Panc1 (cell line): ENCODE measurements at regions not wholly inside any gene's neighbourhood (a gene's known extent, or its start where the extent isn't known, plus 50 kb on each side); places are given as distances from the start of the nearest gene placed in this dataset.

Source experiments
- ATAC-seq: fragments of 200-7000 bp; cut with Tn5 transposase; 2 replicates; pipeline ENCODE4 v1.9.1; 2020; ENCODE audit warnings: mild to moderate bottlenecking, moderate library complexity
- BruUV-seq: library from RNA; stranded (reverse); fragments of 400-500 nt; replicated peaks from 2 replicates; lab custom pipeline; 2021; lab: Mats Ljungman, UMichigan
- CTCF ChIA-PET: fragments of 300-600 bp; sonication (Branson Sonifier 250); formaldehyde crosslinking; loops from one replicate; lab custom pipeline; 2022; ENCODE audit warnings: antibody characterized with exemption; lab: Charles Lee
- POLR2A ChIA-PET: fragments of 300-600 bp; sonication (Branson Sonifier 250); formaldehyde crosslinking; loops from one replicate; lab custom pipeline; 2022; ENCODE audit warnings: antibody characterized with exemption; lab: Charles Lee
- DNase-seq: peaks from one replicate; pipeline ENCODE4 v3.0.0-alpha.2; 2010; ENCODE audit warnings: low read depth, low spot score
- H3K27ac ChIP-seq: 2 replicates; pipeline ENCODE4 v1.5.1; 2011; ENCODE audit warnings: mild to moderate bottlenecking, low read length, inconsistent platforms
- H3K27me3 ChIP-seq: fragments of 200-500 bp; sonication (Bioruptor generic); 2 replicates; pipeline ENCODE4 v1.6.0; 2014; ENCODE audit warnings: low read length, inconsistent platforms; ENCODE audit not compliant: control insufficient read depth, insufficient read depth
- H3K36me3 ChIP-seq: fragments of 200-500 bp; sonication (Bioruptor generic); 2 replicates; pipeline ENCODE4 v1.5.1; 2014; ENCODE audit warnings: inconsistent platforms, mild to moderate bottlenecking, low read length, moderate library complexity; ENCODE audit not compliant: control insufficient read depth, insufficient read depth
- H3K4me1 ChIP-seq: 2 replicates; pipeline ENCODE4 v1.5.1; 2011; ENCODE audit warnings: inconsistent platforms, mild to moderate bottlenecking, low read length, moderate library complexity; ENCODE audit not compliant: control insufficient read depth, insufficient read depth
- H3K4me3 ChIP-seq, 2 experiments: 2 replicates each; pipeline ENCODE4 v1.5.1; 2011 to 2012; ENCODE audit warnings: low read depth in 2 of 2, low read length in 2 of 2, mild to moderate bottlenecking in 2 of 2, inconsistent platforms in 1 of 2, moderate library complexity in 1 of 2
- H3K9me3 ChIP-seq: fragments of 200-500 bp; sonication (Bioruptor generic); 2 replicates; pipeline ENCODE4 v1.5.1; 2014; ENCODE audit warnings: low read depth, mild to moderate bottlenecking, inconsistent platforms, low read length, moderate library complexity; ENCODE audit not compliant: control insufficient read depth, insufficient read depth
- CTCF ChIP-seq: fragments of 450-650 bp; IDR thresholded peaks from 2 replicates; pipeline ENCODE4 v1.5.1; 2017; ENCODE audit warnings: mild to moderate bottlenecking
- POLR2AphosphoS5 ChIP-seq: IDR thresholded peaks from 2 replicates; pipeline ENCODE4 v1.6.1; 2012; ENCODE audit warnings: mild to moderate bottlenecking, low read depth, low read length, moderate library complexity
- REST ChIP-seq, 2 experiments: IDR thresholded peaks; 2 replicates each; pipeline ENCODE4 v1.6.1; 2011 to 2012; ENCODE audit warnings: low read depth in 2 of 2, control low read depth in 1 of 2, low read length in 1 of 2, mild to moderate bottlenecking in 1 of 2, moderate library complexity in 1 of 2; ENCODE audit not compliant: insufficient read depth in 1 of 2
- SIN3A ChIP-seq: IDR thresholded peaks from 2 replicates; pipeline ENCODE4 v1.6.1; 2012; ENCODE audit warnings: low read depth, mild to moderate bottlenecking, low read length, moderate library complexity, borderline replicate concordance; ENCODE audit not compliant: insufficient read depth
- TCF7L2 ChIP-seq: IDR thresholded peaks from 2 replicates; pipeline ENCODE4 v1.6.1; 2011; ENCODE audit warnings: mild to moderate bottlenecking, low read depth, low read length, inconsistent platforms
- in situ Hi-C: cut with HindIII; loops from 2 replicates; pipeline ENCODE4 v1.10.0; 2016; ENCODE audit warnings: low sequenced_read_pairs, low pct_unique_long_range_greater_than_20kb
- intact Hi-C: fragments of 100-400 bp; cut with micrococcal nuclease; formaldehyde crosslinking; loops from one replicate; pipeline ENCODE4 v1.10.0; 2022; ENCODE audit not compliant: unreplicated experiment

- Histone ChIP-seq H3K4me3 (no peak overlapping the region), H3K27me3 (peaks cover 8% of the 10 kb centered on the region), H3K4me1 (no peaks in the 10 kb centered on the region), H3K36me3 (no peaks in the 10 kb centered on the region), H3K27ac (no peak overlapping the region), H3K9me3 (no peaks in the 10 kb centered on the region)
- DNase-seq = no peak
- intact Hi-C loops (no loop called here), in situ Hi-C loops (no loop called here)
- TF ChIP-seq TCF7L2 = no peak
- TF ChIP-seq SIN3A = no peak
- no peak for TF ChIP-seq POLR2AphosphoS5
- no peak for TF ChIP-seq CTCF
- TF ChIP-seq REST (IDR thresholded peaks at IDR 0.05; ENCODE audit: insufficient read depth in 1 of 2, low read depth in 2 of 2, low read length in 1 of 2) = no peak
- ChIA-PET CTCF (no interaction called here), POLR2A (no interaction called here)
- no TSS peak for BruUV-seq
- no peak for ATAC-seq
Measured at GRCh38 chr10:78349165-78349516, 315.5 kb downstream of the RPS24 start.

GRCh38 chr10:78349911-78350663, 316.4 kb downstream of the RPS24 start:
- Histone ChIP-seq H3K4me3 (no peak overlapping the region), H3K27ac (no peak overlapping the region), H3K36me3 (no peaks in the 10 kb centered on the region), H3K9me3 (no peaks in the 10 kb centered on the region), H3K4me1 (no peaks in the 10 kb centered on the region), H3K27me3 (peaks cover 8% of the 10 kb centered on the region)
- ChIA-PET CTCF (no interaction called here), POLR2A (no interaction called here)
- DNase-seq = no peak
- BruUV-seq = no TSS peak
- intact Hi-C loops = no loop called here
- no peak for TF ChIP-seq SIN3A
- TF ChIP-seq REST (IDR thresholded peaks at IDR 0.05; ENCODE audit: insufficient read depth in 1 of 2, low read depth in 2 of 2, low read length in 1 of 2) = no peak
- TF ChIP-seq TCF7L2 = no peak
- TF ChIP-seq CTCF = no peak
- no peak for TF ChIP-seq POLR2AphosphoS5
- in situ Hi-C loops = no loop called here
- no peak for ATAC-seq
